Thoracic aorta (tissue), 2 donors: ENCODE measurements at regions not wholly inside any gene's neighbourhood (a gene's known extent, or its start where the extent isn't known, plus 50 kb on each side); places are given as distances from the start of the nearest gene placed in this dataset.

Experiments used
- ATAC-seq: fragments of 150-250 bp; one replicate; pipeline ENCODE4 v1.8.0; 2017; ENCODE audit warnings: low read depth; ENCODE audit not compliant: insufficient number of reproducible peaks, low FRiP score
- DNase-seq: peaks from one replicate; pipeline ENCODE4 v3.0.0-alpha.2; 2020; ENCODE audit warnings: low spot score
- H3K27ac ChIP-seq, 2 donors: fragments of 200-600 bp; sonication (generic); 1 replicate in 1 of 2; 2 replicates in 1 of 2; pipeline ENCODE4 v1.5.1; 2016; ENCODE audit warnings: mild to moderate bottlenecking in 2 of 2, moderate library complexity in 2 of 2
- H3K27me3 ChIP-seq: fragments of 200-600 bp; sonication (generic); replicated peaks from 2 replicates; pipeline ENCODE4 v1.6.0; 2016; ENCODE audit warnings: mild to moderate bottlenecking; ENCODE audit not compliant: insufficient read depth
- H3K36me3 ChIP-seq: fragments of 200-600 bp; sonication (generic); one replicate; pipeline ENCODE4 v1.5.1; 2016
- H3K4me1 ChIP-seq, 2 donors: fragments of 200-600 bp; sonication (generic); 1 replicate in 1 of 2; 2 replicates in 1 of 2; pipeline versions ENCODE4 v1.5.1 to v1.6.0; 2016; ENCODE audit warnings: low read depth in 2 of 2, mild to moderate bottlenecking in 1 of 2; ENCODE audit not compliant: control insufficient read depth in 1 of 2
- H3K4me3 ChIP-seq: fragments of 200-600 bp; sonication (generic); 2 replicates; pipeline ENCODE4 v1.5.1; 2016; ENCODE audit warnings: mild to moderate bottlenecking
- H3K9me3 ChIP-seq: fragments of 200-600 bp; sonication (generic); 2 replicates; pipeline ENCODE4 v1.5.1; 2016
- CTCF ChIP-seq: fragments of 200-600 bp; sonication (generic); IDR thresholded peaks from one replicate; pipeline ENCODE4 v1.5.1; 2019; ENCODE audit warnings: antibody characterized with exemption

DNA sequence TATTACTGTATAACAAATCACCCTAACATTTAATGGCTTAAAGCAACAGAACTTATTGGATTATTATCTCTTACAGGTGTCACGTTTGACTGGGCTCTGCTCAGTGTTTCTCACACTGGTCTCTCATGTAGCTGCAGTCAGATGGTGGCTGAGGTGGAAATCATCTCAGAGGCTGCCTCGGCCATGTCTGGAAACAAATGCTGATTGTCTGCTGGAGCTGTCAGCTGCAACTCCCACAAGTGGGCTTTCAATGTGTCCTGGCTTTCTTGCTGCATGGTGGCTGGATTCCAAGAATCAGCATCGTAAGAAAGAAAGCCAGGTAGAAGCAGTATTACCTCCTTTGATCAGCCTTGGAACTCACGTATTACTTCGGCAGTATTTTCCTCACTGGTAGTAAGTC lies 277.6 kb downstream of the SPANXN1 start:
- Histone ChIP-seq H3K4me3 (no peak overlapping the region), H3K4me1 (no peaks in the 10 kb centered on the region), H3K27ac (no peak overlapping the region), H3K36me3 (no peaks in the 10 kb centered on the region), H3K9me3 (no peaks in the 10 kb centered on the region), H3K27me3 (no peaks in the 10 kb centered on the region)
- TF ChIP-seq CTCF: no peak
- ATAC-seq (no peak), DNase-seq (no peak)

DNA sequence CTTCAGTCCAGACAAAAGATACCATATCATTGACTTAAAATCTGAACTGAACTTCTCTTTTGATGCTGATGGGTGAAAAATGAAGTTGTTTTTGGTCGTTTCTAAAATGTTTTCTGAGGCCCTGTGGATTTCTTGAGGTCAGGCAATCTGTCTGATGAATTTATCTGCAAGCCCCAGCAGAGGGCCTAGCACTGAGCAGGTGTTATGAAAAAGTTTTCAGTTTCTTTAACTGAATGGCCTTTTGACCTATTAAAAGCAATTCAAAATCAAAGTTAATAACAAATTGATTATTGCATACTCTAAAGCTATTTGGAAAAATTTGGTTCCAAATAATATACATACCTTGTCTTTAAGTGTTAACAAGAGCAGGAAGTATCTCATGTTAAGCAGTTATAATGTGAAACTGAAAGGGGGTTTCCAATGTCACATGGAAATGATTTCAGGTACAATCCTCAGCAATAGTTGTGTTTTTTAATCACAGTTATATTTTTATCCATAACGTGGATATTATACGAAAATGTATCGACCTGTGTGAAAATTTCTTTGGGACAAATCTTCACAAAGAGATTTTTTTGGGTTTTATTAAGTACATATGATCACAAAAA lies 285.0 kb downstream of the SPANXN1 start:
- ATAC-seq (no peak), DNase-seq (no peak)
- no peaks in the 10 kb centered on the region for H3K36me3 ChIP-seq
- H3K27ac ChIP-seq: no peak overlapping the region
- no peaks in the 10 kb centered on the region for H3K4me1 ChIP-seq
- TF ChIP-seq CTCF: no peak
- no peaks in the 10 kb centered on the region for H3K27me3 ChIP-seq
- H3K4me3 ChIP-seq: no peak overlapping the region
- H3K9me3 ChIP-seq: no peaks in the 10 kb centered on the region

DNA sequence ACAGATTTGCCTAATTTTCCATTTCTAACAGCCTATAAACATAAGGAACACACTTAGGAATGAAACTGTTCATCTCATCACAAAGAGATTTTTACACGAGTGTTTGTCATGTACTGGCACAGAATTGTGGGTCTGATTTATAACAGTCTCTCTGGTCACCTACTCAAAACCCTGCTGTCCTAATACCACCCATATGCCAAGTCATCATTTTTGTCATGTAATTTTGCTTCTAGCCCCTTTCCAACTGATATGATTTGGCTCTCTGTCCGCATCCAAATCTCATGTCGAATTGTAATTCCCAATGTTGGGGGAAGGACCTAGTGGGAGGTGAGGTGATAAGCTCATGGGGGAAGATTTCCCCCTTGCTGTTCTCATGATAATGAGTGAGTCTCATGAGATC lies 284.1 kb upstream of the SLITRK2 start:
- DNase-seq: no peak
- no peak for TF ChIP-seq CTCF
- Histone ChIP-seq H3K9me3 (no peaks in the 10 kb centered on the region), H3K4me1 (no peaks in the 10 kb centered on the region), H3K27me3 (no peaks in the 10 kb centered on the region), H3K4me3 (no peak overlapping the region), H3K36me3 (no peaks in the 10 kb centered on the region), H3K27ac (no peak overlapping the region)
- no peak for ATAC-seq

DNA sequence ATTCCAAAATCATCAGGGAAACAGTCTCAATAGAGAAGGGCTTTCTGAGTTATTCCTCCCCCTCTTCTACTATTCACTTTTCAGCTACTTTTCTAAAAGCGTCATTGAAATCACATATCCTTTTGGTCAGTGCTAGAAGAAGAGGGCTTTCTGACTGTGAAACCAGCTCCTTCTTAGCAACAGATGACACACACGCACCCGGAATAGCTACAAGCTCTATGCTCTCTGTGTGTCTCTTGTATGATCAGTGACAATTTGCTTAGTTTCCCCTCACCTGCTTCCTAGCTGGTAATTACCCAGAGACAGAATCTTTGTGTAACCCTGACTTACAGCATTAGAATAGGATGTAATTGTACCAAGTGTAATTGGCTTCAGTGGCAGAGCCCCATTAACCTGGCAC lies 268.1 kb upstream of the SLITRK2 start:
- no peaks in the 10 kb centered on the region for H3K36me3 ChIP-seq
- H3K27me3 ChIP-seq: no peaks in the 10 kb centered on the region
- no peak for DNase-seq
- H3K27ac ChIP-seq: no peak overlapping the region
- no peaks in the 10 kb centered on the region for H3K9me3 ChIP-seq
- no peak for ATAC-seq
- H3K4me1 ChIP-seq: no peaks in the 10 kb centered on the region
- no peak for TF ChIP-seq CTCF
- H3K4me3 ChIP-seq: no peak overlapping the region

- Histone ChIP-seq H3K9me3 (no peaks in the 10 kb centered on the region), H3K4me3 (no peak overlapping the region), H3K27ac (no peak overlapping the region), H3K4me1 (no peaks in the 10 kb centered on the region), H3K36me3 (no peaks in the 10 kb centered on the region), H3K27me3 (no peaks in the 10 kb centered on the region)
- TF ChIP-seq CTCF: no peak
- ATAC-seq (no peak), DNase-seq (no peak)
These were observed 265.0 kb upstream of the SLITRK2 start for GRCh38 chrX:145552643-145553042.
